GM12873 (cell line): ENCODE measurements at regions not wholly inside any gene's neighbourhood (a gene's known extent, or its start where the extent isn't known, plus 50 kb on each side); places are given as distances from the start of the nearest gene placed in this dataset.

ENCODE experiments used
- CTCF ChIP-seq: IDR thresholded peaks from 2 replicates; pipeline ENCODE4 v1.5.1; 2012; ENCODE audit warnings: low read depth, mild to moderate bottlenecking, moderate library complexity, low read length, control low read depth; ENCODE audit not compliant: insufficient read depth; ENCODE audit errors: missing control alignments

- peak; percentile 29 for TF ChIP-seq CTCF
These were observed 111.4 kb upstream of the METTL9 start for GRCh38 chr16:21487956-21488355.

DNA sequence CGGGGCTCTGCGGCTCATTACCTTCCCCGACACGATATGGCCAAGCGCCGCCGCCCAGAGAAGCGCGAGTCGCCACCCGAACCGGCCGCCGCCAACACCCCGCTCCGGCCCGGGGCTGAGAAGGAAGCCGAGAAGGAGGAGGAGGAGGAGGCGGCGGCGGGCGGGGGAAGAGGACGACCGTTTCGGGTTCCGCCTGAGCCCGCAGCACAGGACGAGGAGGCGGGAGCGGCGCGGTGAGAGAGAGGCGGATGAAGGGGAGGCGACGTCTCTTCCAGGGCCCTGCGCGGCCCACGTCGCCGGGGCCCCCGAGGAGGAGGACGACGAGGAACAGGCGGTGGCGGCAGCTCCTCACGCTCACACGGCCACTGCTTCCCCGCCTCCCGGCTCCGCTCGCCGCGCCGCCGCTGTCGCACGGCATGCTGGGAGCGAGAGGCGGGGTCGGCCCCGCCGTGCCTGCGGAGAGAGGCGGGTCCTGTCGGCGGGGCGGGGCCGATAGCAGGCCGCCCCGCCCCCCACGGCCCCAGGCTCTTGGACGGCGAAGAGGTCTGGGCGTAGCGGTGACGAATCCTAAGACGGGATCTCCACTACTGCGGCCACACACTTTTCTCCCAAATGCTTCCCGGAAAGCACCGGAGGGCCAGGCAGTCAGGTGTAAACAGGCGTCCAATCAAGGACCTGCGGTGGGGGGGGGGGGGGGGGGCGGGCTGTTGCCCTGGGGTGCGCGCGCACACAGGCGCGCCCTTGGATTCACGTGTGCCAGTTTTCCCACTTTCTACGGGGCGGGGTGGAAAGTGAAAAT, 97.3 kb upstream of the METTL9 start:
- TF ChIP-seq CTCF: no peak

DNA sequence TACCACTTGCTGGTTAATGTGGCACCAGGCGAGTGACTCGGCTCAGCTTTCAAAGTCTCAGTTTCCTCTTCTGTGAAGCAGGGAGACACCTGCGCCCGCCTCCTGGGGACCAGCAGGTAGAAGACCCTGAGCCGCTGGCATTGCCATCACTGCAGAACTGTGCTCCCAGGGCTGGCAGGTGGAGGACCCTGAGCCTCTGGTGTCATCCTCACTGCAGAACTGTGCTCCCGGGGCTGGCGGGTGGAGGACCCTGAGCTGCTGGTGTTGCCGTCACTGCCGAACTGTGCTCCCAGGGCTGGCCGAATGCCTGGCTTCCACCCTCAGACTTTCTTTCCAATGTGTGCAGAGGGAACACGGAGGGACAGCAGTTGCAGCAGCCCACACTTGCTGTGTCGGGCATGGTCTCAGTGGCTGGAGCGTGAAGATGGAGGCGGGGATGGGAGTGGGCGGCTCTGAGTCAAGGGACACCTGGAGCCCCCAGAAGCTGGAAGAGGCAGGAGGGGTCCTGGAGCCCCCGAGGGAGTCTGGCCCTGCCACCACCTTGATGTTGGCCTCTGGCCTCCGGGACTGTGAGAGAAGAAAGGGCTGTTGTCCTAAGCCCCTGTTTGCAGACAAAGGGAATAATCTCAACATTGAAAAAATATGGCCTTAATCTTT, 75.8 kb upstream of the METTL9 start:
- no peak for TF ChIP-seq CTCF

GRCh38 chr16:21524068-21524751, 75.2 kb upstream of the METTL9 start:
- TF ChIP-seq CTCF: no peak

DNA sequence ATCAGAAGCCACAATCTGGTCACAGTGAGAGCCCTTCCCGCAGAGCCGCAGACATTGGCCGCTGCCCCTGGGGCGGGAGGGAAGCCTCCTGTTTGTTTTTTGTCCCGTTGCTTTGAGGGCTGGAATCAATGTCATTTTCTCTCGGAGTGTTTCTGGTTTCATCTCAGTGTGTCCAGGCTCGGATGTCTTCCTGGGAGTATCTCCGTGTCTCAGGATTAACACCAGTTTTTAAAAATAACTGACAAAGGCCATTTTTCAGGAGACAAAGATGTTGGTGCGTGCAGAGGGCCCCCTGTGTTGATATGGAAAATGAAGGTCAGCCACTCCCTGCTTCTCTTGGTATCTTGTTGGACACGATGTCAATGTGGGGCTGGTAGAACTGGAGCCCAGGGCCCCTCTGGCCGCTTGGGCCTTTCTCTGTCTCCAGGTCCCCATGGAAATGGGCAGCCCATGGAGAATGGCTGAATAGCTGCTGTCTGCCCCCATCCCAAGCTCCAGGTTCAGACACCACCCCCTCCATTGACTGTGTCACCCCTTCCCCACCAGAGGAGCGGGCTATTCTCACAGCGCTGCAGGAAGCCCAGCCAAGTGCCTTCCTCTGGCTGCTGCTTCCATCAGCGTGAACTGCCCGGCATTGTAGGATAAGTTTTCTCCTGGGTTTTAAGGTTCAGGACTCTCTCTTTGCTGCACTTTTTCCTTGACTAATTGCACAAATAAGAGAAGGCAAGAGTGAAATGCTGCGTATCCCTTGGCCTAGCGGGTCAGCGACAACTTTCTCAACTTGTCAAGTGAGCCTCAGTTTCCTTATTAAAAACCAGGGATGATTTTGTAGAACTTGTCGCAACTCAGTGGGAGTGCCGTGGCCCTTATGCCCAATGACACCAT, 72.2 kb upstream of the METTL9 start:
- no peak for TF ChIP-seq CTCF

GRCh38 chr16:21534561-21534960, 64.8 kb upstream of the METTL9 start:
- peak; percentile 14 for TF ChIP-seq CTCF
